HepG2 (cell line): ENCODE measurements at regions not wholly inside any gene's neighbourhood (a gene's known extent, or its start where the extent isn't known, plus 50 kb on each side); places are given as distances from the start of the nearest gene placed in this dataset.

Experiments used
- ADNP ChIP-seq: sonication (generic); formaldehyde crosslinking; IDR thresholded peaks from 2 replicates; pipeline ENCODE4 v1.4.0; 2020; ENCODE audit warnings: missing genetic modification reagents
- ARID2 ChIP-seq: sonication (generic); formaldehyde crosslinking; IDR thresholded peaks from 2 replicates; pipeline ENCODE4 v1.8.1; 2022; ENCODE audit warnings: mild to moderate bottlenecking, missing genetic modification reagents, borderline replicate concordance
- ATF1 ChIP-seq: IDR thresholded peaks from 2 replicates; pipeline ENCODE4 v1.6.1; 2016; ENCODE audit warnings: mild to moderate bottlenecking, control low read depth
- ATF2 ChIP-seq: sonication (generic); formaldehyde crosslinking; IDR thresholded peaks from 2 replicates; pipeline ENCODE4 v1.4.0; 2020; ENCODE audit warnings: missing genetic modification reagents
- BHLHE40 ChIP-seq: IDR thresholded peaks from 2 replicates; pipeline ENCODE4 v1.6.1; 2011; ENCODE audit warnings: low read length, improper control_type of control experiment
- CEBPB ChIP-seq: IDR thresholded peaks from 2 replicates; pipeline ENCODE4 v1.6.1; 2011; ENCODE audit warnings: low read depth, low read length, improper control_type of control experiment, borderline replicate concordance
- DNMT3B ChIP-seq: conservative IDR thresholded peaks from 2 replicates; pipeline ENCODE4 v1.6.1; 2016; ENCODE audit warnings: missing biosample characterization, control low read depth
- ERF ChIP-seq: IDR thresholded peaks from 2 replicates; pipeline ENCODE4 v1.6.1; 2018; ENCODE audit warnings: missing biosample characterization, missing genetic modification reagents
- HOMEZ ChIP-seq: IDR thresholded peaks from 2 replicates; pipeline ENCODE4 v1.6.1; 2016; ENCODE audit warnings: low read depth
- JUND ChIP-seq: sonication (generic); formaldehyde crosslinking; IDR thresholded peaks from 2 replicates; pipeline ENCODE4 v1.8.0; 2022; ENCODE audit warnings: mild to moderate bottlenecking, missing genetic modification reagents
- KDM4B ChIP-seq: sonication (generic); formaldehyde crosslinking; IDR thresholded peaks from 2 replicates; pipeline ENCODE4 v1.4.0; 2020; ENCODE audit warnings: missing genetic modification reagents
- RBAK ChIP-seq: sonication (generic); formaldehyde crosslinking; IDR thresholded peaks from 2 replicates; pipeline ENCODE4 v1.5.1; 2020; ENCODE audit warnings: mild to moderate bottlenecking, missing genetic modification reagents
- RXRB ChIP-seq: IDR thresholded peaks from 2 replicates; pipeline ENCODE4 v1.6.1; 2016; ENCODE audit warnings: borderline replicate concordance, missing genetic modification reagents, missing compliant biosample characterization
- TEAD2 ChIP-seq: sonication (generic); formaldehyde crosslinking; IDR thresholded peaks from 2 replicates; pipeline ENCODE4 v1.9.0; 2021; ENCODE audit warnings: missing genetic modification reagents
- THYN1 ChIP-seq: sonication (generic); formaldehyde crosslinking; IDR thresholded peaks from 2 replicates; pipeline ENCODE4 v1.8.1; 2023; ENCODE audit warnings: low read depth, mild to moderate bottlenecking, moderate library complexity, missing genetic modification reagents, borderline replicate concordance
- ZNF207 ChIP-seq: fragments of 450-650 bp; IDR thresholded peaks from 2 replicates; pipeline ENCODE4 v1.6.1; 2016; ENCODE audit warnings: antibody characterized with exemption, borderline replicate concordance
- ZNF501 ChIP-seq: sonication (generic); formaldehyde crosslinking; IDR thresholded peaks from 2 replicates; pipeline ENCODE4 v1.5.1; 2020; ENCODE audit warnings: mild to moderate bottlenecking, moderate library complexity, missing genetic modification reagents
- ZNF619 ChIP-seq: sonication (generic); formaldehyde crosslinking; IDR thresholded peaks from 2 replicates; pipeline ENCODE4 v1.4.0; 2020; ENCODE audit warnings: mild to moderate bottlenecking, missing genetic modification reagents
- TF ChIP-seq, protein P1 (sequence below): sonication (generic); formaldehyde crosslinking; IDR thresholded peaks from 2 replicates; pipeline ENCODE4 v1.5.1; 2020; ENCODE audit warnings: missing genetic modification reagents, mild to moderate bottlenecking, borderline replicate concordance
- TF ChIP-seq, protein P2 (sequence below): sonication (generic); formaldehyde crosslinking; IDR thresholded peaks from 2 replicates; pipeline ENCODE4 v1.8.0; 2022; ENCODE audit warnings: missing genetic modification reagents, mild to moderate bottlenecking, borderline replicate concordance

DNA sequence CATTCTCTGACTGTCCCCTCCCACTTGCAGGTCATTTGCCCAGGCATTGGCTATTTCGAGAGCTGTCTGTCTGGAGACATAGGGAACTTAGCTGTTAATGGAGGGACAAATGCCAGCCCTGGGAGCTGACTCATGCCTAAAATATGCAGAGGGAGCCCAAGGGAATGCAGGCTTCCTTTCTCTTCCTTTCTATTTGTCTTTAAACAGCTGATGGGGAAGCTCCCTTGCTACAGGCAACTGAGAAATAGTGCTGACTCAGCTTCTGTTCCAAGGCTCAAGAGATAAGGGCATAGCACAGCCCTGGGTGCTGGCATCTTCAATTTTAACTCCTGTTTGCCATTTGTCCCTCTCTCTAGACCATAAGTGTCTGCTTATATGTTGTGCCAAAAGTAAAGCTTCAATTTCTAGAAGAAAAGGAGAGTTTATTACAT lies 82.7 kb upstream of the C1GALT1 start (continued):
- no peak for TF ChIP-seq DNMT3B
- TF ChIP-seq THYN1 (CRISPR knock-in tag), result no peak
- TF ChIP-seq ZNF619 (CRISPR knock-in tag), result no peak
- TF ChIP-seq CEBPB, result no peak
- no peak for TF ChIP-seq ADNP (CRISPR knock-in tag)
- no peak for TF ChIP-seq TEAD2 (CRISPR knock-in tag)
- peak; percentile 97 for TF ChIP-seq JUND (CRISPR knock-in tag)
- TF ChIP-seq RXRB (CRISPR knock-in tag), result no peak
- no peak for TF ChIP-seq ERF (CRISPR knock-in tag)
- TF ChIP-seq ATF1 (CRISPR knock-in tag), result no peak
- TF ChIP-seq, protein P1, sequence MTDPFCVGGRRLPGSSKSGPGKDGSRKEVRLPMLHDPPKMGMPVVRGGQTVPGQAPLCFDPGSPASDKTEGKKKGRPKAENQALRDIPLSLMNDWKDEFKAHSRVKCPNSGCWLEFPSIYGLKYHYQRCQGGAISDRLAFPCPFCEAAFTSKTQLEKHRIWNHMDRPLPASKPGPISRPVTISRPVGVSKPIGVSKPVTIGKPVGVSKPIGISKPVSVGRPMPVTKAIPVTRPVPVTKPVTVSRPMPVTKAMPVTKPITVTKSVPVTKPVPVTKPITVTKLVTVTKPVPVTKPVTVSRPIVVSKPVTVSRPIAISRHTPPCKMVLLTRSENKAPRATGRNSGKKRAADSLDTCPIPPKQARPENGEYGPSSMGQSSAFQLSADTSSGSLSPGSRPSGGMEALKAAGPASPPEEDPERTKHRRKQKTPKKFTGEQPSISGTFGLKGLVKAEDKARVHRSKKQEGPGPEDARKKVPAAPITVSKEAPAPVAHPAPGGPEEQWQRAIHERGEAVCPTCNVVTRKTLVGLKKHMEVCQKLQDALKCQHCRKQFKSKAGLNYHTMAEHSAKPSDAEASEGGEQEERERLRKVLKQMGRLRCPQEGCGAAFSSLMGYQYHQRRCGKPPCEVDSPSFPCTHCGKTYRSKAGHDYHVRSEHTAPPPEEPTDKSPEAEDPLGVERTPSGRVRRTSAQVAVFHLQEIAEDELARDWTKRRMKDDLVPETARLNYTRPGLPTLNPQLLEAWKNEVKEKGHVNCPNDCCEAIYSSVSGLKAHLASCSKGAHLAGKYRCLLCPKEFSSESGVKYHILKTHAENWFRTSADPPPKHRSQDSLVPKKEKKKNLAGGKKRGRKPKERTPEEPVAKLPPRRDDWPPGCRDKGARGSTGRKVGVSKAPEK (CRISPR knock-in tag), result no peak
- no peak for TF ChIP-seq ARID2
- TF ChIP-seq KDM4B (CRISPR knock-in tag), result no peak
- no peak for TF ChIP-seq RBAK (CRISPR knock-in tag)
- no peak for TF ChIP-seq BHLHE40
- TF ChIP-seq, protein P2, sequence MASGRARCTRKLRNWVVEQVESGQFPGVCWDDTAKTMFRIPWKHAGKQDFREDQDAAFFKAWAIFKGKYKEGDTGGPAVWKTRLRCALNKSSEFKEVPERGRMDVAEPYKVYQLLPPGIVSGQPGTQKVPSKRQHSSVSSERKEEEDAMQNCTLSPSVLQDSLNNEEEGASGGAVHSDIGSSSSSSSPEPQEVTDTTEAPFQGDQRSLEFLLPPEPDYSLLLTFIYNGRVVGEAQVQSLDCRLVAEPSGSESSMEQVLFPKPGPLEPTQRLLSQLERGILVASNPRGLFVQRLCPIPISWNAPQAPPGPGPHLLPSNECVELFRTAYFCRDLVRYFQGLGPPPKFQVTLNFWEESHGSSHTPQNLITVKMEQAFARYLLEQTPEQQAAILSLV (CRISPR knock-in tag), result no peak
- peak; percentile 71; the same call in 1 of the 2 replicates for TF ChIP-seq HOMEZ (CRISPR knock-in tag)
- TF ChIP-seq ZNF207, result no peak
- peak; percentile 78; the same call in 1 of the 2 replicates for TF ChIP-seq ATF2 (CRISPR knock-in tag)
- no peak for TF ChIP-seq ZNF501 (CRISPR knock-in tag)
